Epithelial cell of proximal tubule (primary cell): ENCODE measurements at regions not wholly inside any gene's neighbourhood (a gene's known extent, or its start where the extent isn't known, plus 50 kb on each side); places are given as distances from the start of the nearest gene placed in this dataset.

Experiments used
- DNase-seq: peaks from one replicate; pipeline ENCODE4 v3.0.0-alpha.2; 2011; ENCODE audit warnings: low read depth
- H3K4me3 ChIP-seq: 2 replicates; pipeline ENCODE4 v1.5.1; 2011; ENCODE audit warnings: low read depth, mild to moderate bottlenecking, low read length
- CTCF ChIP-seq: conservative IDR thresholded peaks from 2 replicates; pipeline ENCODE4 v1.5.1; 2012; ENCODE audit warnings: low read depth, mild to moderate bottlenecking, low read length

- DNase-seq: no peak
- TF ChIP-seq CTCF: no peak
- no peak overlapping the region for H3K4me3 ChIP-seq
Observed at GRCh38 chr4:184274286-184274951, 56.7 kb upstream of the ENPP6 start.

GRCh38 chr4:184273166-184274147, 55.8 kb upstream of the ENPP6 start:
- TF ChIP-seq CTCF: no peak
- no peak overlapping the region for H3K4me3 ChIP-seq
- no peak for DNase-seq

DNA sequence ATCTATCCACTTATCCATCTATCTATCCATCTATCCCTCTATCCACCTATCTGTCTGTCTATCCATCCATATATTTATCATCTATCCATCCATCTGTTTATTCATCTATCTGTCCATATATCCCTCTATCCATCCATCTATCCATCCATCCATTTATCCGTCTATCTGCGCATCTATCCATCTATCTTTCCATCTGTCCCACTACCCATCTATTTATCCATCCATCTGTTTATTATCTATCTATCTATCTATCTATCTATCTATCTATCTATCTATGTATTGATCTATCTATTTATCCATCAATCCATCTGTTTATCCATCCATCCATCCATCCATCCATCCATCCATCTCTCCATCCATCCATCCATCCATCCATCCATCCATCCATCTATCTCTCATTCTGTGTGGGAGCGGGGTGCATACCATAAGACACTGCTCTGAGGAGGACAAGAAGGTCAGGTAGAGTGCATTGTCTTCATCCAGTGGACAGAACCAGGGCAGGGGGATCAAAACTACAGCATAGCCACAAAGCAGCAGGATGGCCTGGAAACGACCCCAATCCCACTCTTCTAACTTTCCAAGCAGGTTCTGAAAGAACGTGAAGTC, 53.2 kb upstream of the ENPP6 start:
- TF ChIP-seq CTCF: no peak
- no peak for DNase-seq
- H3K4me3 ChIP-seq: no peak overlapping the region

GRCh38 chr4:184269879-184270430, 52.3 kb upstream of the ENPP6 start:
- TF ChIP-seq CTCF: no peak
- H3K4me3 ChIP-seq: no peak overlapping the region

DNA sequence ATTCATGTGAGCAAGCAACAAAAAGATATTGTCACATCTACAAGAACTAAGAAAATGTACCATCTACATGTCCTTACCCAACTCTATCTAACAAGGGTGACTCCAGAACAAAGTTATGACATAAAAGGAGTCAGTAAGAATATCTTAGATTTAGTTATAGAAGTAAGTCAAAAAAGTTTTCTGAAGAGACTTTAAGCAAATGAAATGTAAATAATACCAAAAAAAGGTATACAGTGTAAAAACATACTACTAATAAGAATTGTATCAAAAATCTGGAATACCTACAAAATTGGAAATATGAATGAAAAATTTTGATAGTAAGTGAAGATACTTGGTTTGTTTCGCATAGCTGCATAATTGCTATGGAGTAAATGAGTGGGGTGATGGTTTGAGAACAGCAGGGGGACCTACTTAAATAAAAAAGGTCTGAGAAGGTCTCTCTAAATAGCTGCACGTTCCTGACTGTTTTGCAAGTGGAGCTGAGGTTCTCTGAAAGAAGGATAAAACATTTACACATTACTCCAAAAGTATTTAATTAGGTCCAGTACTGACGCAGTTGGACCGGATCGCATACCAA, 51.0 kb upstream of the ENPP6 start:
- H3K4me3 ChIP-seq: peak overlapping the region; percentile 53
- TF ChIP-seq CTCF: no peak
- DNase-seq: no peak

More at GRCh38 chr4:184269879-184270430, 52.3 kb upstream of the ENPP6 start:
- DNase-seq: no peak

DNA sequence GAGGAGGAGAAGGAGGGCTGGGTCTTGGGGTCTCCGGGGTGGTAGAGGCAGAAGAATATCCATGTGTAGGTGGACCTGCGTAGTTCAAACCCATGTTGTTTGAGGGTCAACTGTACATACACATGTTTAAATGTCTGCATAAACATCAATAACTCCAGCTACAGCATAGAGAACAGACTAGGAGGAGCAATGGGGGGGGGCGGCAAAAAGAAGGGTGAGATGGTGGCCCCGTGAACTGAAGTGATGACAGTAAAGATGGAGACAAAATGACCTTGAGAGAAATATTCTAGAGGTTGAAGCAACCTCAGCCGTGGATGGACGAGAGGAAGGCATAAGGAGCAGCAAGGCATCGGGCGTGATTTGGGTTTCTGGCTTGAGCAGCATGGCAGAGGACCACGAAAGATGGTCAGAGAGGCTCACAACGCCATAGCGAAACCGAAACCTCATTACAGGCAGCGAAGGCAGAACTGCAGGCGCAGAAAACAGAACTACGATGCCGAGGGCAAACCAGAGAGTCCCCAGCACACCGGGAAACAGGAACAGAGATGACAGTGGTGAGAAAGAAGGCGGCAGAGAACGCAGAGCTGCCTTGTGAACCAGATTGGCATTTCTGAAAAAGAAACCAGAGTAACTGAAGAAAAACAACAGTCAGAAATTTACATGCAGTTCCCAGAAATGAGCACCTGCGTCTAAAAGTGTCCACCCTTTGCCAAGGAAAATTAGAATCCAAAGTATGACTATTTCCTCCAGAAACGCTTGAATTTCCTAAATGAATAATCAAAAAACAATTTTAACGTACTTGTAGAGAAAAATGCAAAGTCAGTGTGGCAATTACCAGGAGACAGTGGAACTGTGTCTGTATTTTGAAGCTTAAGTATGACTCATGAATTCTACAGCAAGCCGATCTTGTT, 50.3 kb upstream of the ENPP6 start:
- H3K4me3 ChIP-seq: peak overlapping the region; percentile 53
- peak; percentile 74 for DNase-seq
- TF ChIP-seq CTCF: no peak
